NCI-H2171 treated with DMSO at 0.1 percent for 48 hours (cell line): ENCODE measurements at regions not wholly inside any gene's neighbourhood (a gene's known extent, or its start where the extent isn't known, plus 50 kb on each side); places are given as distances from the start of the nearest gene placed in this dataset.
"Not testable (repeated sequence)": the region's sequence is repeated elsewhere in the genome, so short reads cannot be mapped to it uniquely, and the experiment has no call there.

Experiments used
- DNase-seq: peaks from one replicate; lab custom pipeline; 2025; lab: John Stamatoyannopoulos, UW

DNA sequence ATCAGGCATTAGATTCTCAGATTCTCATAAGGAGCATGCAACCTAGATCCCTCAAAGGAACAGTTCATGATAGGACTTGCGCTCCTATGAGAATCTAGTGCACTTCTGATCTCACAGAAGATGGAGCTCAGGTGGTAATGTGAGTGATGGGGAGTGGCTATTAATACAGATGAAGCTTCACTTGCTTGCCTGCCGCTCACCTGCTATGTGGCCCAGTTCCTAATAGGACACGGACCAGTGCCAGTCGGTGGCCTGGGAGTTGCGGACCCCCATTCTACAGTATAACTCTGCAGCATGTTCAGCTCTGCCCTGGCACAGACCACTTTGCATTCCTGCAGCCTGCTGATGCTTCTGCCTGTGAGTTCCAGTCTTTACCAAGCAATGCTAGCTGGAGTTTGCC, 581.3 kb upstream of the KLF4 start:
- no peak for DNase-seq

DNA sequence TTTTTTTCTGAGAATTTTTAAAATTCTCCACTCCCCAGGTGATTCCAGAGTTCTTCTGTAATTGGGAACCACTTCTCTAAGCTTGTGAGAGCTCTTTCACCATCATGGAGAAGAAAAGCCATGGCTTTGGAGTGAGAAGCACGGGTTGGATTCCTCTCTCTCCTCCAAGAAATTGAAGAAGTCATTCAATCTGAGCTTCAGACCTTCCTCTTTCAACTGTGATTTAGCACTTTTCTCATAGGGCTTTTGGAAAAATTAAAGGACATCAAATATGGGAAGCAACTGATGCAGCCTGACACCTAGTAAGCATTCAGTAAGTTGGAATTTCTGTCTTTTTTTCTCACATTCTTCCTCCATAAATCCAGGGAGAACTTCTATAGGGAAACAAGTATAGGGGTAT, 580.4 kb upstream of the KLF4 start:
- no peak for DNase-seq

- DNase-seq: no peak
Measured at GRCh38 chr9:108062680-108063079, 573.1 kb upstream of the KLF4 start.

DNA sequence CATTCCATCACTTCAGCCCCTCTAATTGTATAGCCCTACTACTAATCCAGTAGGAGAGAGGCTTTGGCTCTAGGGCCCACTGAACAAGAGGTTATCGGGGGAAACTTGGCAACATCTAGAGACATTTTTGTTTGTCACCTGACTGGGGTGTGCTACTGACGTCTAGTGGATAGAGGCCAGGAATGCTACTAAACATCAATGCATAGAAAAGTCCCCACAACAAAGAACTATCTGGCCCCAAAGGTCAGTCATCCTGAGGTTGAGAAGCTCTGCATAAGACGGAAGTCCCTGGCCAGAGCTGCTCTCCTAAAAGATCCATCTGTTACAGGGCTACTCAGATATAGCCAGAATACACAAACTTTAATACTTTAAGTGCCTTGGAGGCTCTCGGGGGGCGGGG, 570.6 kb upstream of the KLF4 start:
- no peak for DNase-seq

DNA sequence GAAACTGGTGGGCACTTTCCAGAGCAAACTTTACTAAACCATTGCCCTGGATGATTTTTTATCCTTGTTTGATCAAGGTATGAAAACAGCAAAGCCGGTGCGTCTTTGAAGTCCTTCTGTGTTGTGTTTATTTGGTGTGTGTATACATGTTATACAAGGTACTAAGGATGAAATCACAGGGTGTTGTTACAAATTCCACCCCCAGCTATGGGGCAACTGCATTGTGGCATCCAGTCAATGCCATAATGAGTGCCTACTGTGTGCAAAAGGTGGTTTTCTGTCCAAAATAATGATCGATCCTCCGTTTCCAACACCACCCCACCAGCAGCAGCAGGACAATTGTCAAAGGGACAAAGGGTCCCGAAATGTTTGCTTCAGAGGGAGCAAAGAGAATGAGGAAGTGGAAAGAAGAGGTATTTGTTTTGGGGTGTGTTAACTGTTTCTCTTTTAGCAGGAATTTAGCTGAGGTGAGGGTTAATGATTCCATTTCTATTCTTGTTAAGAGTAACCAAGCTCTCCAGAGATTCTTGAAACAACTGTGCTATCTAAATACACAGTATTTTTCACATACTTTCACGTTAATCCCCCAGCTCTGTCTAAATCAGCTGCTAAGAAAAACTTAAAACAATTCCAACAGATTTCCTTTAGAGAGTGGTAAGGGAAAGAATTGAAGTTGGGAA, 568.7 kb upstream of the KLF4 start:
- no peak for DNase-seq

GRCh38 chr9:108057421-108058134, 568.0 kb upstream of the KLF4 start:
- DNase-seq: no peak

DNA sequence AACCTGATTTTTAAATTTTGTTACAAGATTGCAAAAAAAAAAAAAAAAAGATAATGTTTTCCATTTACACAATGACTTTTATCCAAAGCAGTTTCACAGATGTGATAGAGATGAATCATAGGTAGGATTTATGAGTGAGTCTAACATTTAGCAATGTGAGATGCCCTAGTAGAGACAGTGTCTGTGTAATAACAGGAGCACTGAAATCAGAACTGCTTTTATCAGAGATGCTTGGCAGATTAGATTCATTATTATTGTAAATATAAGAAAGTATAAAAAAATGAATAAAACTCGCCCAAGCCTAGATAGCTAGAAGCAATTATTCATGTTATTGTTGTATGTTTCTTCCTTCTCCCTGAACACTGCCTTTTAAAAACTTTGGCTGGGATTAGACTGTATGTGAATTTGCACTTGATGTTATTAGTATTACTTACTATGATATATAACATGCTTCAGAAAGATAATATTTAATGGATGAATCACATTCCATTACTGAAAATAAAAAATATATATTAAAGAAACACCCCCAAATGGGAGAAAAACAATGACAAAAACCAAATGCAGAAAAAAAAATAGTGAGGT, 567.3 kb upstream of the KLF4 start:
- DNase-seq: no peak

DNA sequence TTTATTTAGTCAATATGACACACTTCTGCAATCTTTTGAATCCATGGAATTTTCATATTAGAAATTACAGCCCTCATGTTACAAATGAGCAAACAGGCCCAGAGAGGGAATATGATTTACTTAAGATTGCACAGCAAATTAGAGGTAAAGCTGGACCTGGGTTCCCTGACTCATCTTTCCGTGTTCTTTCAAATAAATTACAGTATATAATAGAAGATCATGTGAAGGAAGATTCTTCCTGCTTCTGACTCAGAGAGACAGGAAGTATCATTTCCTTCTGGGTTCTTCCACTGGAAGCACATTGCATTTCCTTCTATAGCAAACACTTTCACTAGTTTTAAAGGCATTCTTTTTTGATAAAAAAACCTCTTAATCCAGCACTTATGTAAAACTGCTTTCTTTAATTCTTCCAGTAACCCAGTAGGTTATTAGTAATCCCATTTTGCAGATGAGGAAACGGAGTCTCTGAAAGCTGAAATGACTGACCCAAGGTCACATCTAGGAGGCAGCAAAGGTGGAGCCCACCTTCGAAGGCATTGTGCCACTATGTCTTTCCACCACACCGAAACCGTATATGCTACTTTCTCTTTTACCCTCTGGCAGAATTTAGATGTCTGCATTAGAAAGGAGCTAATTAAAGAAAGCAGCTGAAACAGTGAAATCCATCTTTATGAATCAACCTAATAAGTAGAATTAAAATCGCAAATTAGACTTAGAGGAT, 566.7 kb upstream of the KLF4 start:
- DNase-seq: no peak

DNA sequence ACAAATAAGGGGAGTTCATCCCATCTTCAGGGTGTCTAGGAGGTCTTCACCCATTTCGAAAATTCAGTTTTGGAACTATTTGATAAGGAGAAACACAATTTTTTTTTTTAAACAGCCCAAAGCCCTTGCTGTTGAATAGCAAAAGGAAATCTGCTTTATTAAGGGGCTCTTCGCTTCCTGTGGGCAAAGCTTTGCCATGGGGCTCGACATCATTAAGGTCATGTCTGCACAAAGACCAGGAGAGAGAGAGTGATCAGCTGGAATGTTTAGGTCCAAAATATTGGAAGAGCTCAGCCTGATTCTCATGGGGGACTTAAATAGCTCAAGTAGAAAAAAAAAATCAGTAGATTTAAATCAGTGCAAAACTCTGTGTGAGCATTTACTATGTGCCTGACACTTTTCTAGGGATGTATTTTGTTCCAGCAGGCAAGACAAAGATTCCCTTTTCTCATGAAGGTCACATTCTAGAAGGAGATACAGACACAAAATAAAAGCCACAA, 564.6 kb upstream of the KLF4 start:
- peak; percentile 44 for DNase-seq

GRCh38 chr9:108053555-108054061, 564.0 kb upstream of the KLF4 start:
- peak; percentile 95 for DNase-seq

- DNase-seq: no peak
Measured at GRCh38 chr9:108052431-108053080, 563.0 kb upstream of the KLF4 start.

GRCh38 chr9:108050894-108051293, 561.3 kb upstream of the KLF4 start:
- no peak for DNase-seq

- DNase-seq: peak; percentile 88
Measured at GRCh38 chr9:108049671-108050494, 560.3 kb upstream of the KLF4 start.

DNA sequence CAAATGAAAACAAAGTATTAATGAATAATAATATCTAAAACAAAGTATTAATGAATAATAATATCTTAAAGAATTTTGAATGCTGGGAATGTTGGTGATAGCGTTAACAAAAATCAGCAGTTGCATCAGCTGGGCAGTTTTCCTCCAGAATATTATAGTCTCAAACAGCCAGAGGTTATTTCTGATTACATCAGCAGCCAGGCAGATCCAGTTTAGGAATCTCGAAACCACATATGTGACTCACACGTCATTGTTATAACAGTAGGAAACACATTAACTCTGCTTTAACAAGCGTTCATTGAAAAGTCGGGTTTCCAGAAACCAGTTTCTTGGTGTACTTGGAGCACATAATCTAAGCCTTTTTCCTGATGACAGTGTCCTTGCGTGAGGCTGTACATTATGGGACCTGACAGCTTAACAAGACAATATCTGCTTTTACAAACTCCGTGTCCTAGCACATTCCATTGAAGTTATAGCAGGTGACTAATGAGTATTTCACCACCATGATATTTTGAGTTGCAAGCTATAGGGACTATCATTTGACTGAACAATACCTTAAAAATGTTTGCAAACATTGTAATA, 559.5 kb upstream of the KLF4 start:
- DNase-seq: no peak

- DNase-seq: no peak
Measured at GRCh38 chr9:108048406-108049025, 558.9 kb upstream of the KLF4 start.

- not testable (repeated sequence) for DNase-seq
Measured at GRCh38 chr9:108047777-108048176, 558.2 kb upstream of the KLF4 start.

DNA sequence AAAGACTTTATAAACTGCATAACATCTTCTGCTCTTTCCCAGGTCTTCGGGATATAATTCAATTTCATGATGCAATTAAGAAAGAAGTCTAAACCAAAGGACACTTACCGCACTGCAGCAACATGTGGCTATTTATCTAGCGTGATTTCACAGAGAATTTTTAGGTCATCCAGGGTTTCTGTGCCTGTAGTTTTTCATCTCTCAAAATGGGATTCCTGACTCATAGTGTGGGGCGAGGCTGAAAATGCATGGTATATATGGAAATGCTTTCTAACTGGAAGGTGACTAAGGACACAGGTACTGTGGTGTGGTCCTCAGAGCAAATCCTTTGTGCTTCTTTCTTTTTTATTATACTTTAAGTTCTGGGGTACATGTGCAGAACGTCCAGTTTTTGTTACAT, 557.7 kb upstream of the KLF4 start:
- no peak for DNase-seq

GRCh38 chr9:108045851-108046250, 556.3 kb upstream of the KLF4 start:
- DNase-seq: no peak

DNA sequence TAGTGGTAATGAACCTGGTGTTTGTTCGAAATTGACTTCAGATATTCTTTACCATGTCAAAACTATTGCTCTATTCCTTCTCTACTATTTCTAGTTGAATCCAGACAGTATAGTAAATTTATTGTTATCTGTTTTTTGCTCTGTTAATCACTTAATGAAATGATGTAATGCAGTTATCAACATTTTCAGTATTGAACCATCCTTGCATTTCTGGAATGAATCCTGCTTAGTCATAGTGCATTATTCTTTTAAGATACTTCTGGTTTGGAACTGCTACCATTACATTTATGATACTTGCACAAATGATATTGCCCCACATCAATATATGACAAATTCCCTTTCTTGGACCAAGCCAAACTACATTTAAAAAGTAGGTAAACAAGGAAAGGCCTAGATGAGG, 554.0 kb upstream of the KLF4 start:
- no peak for DNase-seq

DNA sequence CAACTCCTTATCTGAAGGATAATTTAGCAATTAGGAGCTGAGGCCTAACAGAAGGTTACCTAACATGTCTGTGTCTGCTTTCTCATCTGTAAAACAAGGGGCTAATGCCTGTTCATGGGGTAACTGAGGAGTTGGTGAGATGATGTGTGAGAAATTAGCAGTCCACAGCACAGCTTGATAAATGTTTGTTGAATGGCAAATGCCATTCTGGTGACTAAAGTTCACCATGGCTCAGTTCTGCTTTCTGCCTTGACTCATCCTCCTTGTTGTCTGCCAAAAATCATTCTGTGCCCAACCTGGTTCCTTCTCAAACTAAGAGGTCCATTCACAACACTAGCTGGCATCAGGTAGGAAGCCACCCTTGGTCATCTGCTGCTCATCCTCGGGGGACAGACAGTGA, 552.0 kb upstream of the KLF4 start:
- DNase-seq: no peak
